VCaP (cell line): ENCODE measurements at regions not wholly inside any gene's neighbourhood (a gene's known extent, or its start where the extent isn't known, plus 50 kb on each side); places are given as distances from the start of the nearest gene placed in this dataset.

Experiments
- H3K27ac ChIP-seq: fragments of 450-650 bp; 2 replicates; pipeline ENCODE4 v1.5.1; 2017
- CTCF ChIP-seq: fragments of 450-650 bp; conservative IDR thresholded peaks from 2 replicates; pipeline ENCODE4 v1.5.1; 2017; ENCODE audit warnings: mild to moderate bottlenecking, moderate library complexity

- H3K27ac ChIP-seq, result no peak overlapping the region
- no peak for TF ChIP-seq CTCF
Measured at GRCh38 chr10:78196964-78197363, 163.3 kb downstream of the RPS24 start.

GRCh38 chr10:78197628-78198272 lies 164.1 kb downstream of the RPS24 start:
- no peak for TF ChIP-seq CTCF
- H3K27ac ChIP-seq, result no peak overlapping the region

- TF ChIP-seq CTCF, result no peak
- H3K27ac ChIP-seq, result no peak overlapping the region
Measured at GRCh38 chr10:78199005-78199725, 165.5 kb downstream of the RPS24 start.

- H3K27ac ChIP-seq, result no peak overlapping the region
- TF ChIP-seq CTCF, result no peak
Measured at GRCh38 chr10:78199759-78200158, 166.1 kb downstream of the RPS24 start.

- no peak for TF ChIP-seq CTCF
Measured at GRCh38 chr10:78200686-78201085, 167.0 kb downstream of the RPS24 start.

GRCh38 chr10:78202386-78202785 lies 168.7 kb downstream of the RPS24 start:
- H3K27ac ChIP-seq, result no peak overlapping the region
- no peak for TF ChIP-seq CTCF

More at GRCh38 chr10:78200686-78201085, 167.0 kb downstream of the RPS24 start:
- H3K27ac ChIP-seq, result no peak overlapping the region

- H3K27ac ChIP-seq, result no peak overlapping the region
- no peak for TF ChIP-seq CTCF
Measured at GRCh38 chr10:78203915-78204818, 170.5 kb downstream of the RPS24 start.
